Lower leg skin (tissue), 4 donors: ENCODE measurements at regions not wholly inside any gene's neighbourhood (a gene's known extent, or its start where the extent isn't known, plus 50 kb on each side); places are given as distances from the start of the nearest gene placed in this dataset.

Source experiments
- DNase-seq, 2 donors: peaks; one replicate each; pipeline ENCODE4 v3.0.0-alpha.2; 2019; ENCODE audit warnings: low spot score in 2 of 2
- H3K4me3 ChIP-seq: fragments of 200-600 bp; sonication (generic); 2 replicates; pipeline ENCODE4 v1.5.1; 2017; ENCODE audit warnings: mild to moderate bottlenecking, low read depth; ENCODE audit not compliant: poor library complexity, severe bottlenecking
- POLR2A ChIP-seq, 2 donors: fragments of 450-650 bp; IDR thresholded peaks; one replicate each; pipeline ENCODE4 v1.6.1; 2016 to 2017; ENCODE audit warnings: antibody characterized with exemption in 2 of 2, mild to moderate bottlenecking in 1 of 2, moderate library complexity in 1 of 2
- WGBS, 2 donors: methylation state at CpG; one replicate each; pipeline ENCODE4 v1.1.5; 2018; 5-methylcytosine and 5-hydroxymethylcytosine counted together
- intact Hi-C: fragments of 100-400 bp; cut with DNase I; formaldehyde crosslinking; loops from one replicate; pipeline ENCODE4 v1.15.0; 2023; ENCODE audit warnings: low total_unique reads
- TF ChIP-seq, protein P1 (sequence below), 3 donors: fragments of 450-650 bp; IDR thresholded peaks; one replicate each; pipeline ENCODE4 v1.5.1; 2016; ENCODE audit warnings: antibody characterized with exemption in 3 of 3, mild to moderate bottlenecking in 3 of 3, moderate library complexity in 2 of 3

GRCh38 chr7:10536561-10536960, 437.1 kb upstream of the PHF14 start:
- H3K4me3 ChIP-seq: no peak overlapping the region
- no peak for DNase-seq
- intact Hi-C loops: no loop called here
- 34% methylated on average over 2 of the region's 2 CpGs for WGBS, 2 donors
- no peak for TF ChIP-seq POLR2A (IDR thresholded peaks at IDR 0.05)
- TF ChIP-seq, protein P1, sequence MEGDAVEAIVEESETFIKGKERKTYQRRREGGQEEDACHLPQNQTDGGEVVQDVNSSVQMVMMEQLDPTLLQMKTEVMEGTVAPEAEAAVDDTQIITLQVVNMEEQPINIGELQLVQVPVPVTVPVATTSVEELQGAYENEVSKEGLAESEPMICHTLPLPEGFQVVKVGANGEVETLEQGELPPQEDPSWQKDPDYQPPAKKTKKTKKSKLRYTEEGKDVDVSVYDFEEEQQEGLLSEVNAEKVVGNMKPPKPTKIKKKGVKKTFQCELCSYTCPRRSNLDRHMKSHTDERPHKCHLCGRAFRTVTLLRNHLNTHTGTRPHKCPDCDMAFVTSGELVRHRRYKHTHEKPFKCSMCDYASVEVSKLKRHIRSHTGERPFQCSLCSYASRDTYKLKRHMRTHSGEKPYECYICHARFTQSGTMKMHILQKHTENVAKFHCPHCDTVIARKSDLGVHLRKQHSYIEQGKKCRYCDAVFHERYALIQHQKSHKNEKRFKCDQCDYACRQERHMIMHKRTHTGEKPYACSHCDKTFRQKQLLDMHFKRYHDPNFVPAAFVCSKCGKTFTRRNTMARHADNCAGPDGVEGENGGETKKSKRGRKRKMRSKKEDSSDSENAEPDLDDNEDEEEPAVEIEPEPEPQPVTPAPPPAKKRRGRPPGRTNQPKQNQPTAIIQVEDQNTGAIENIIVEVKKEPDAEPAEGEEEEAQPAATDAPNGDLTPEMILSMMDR (IDR thresholded peaks at IDR 0.05): no peak

GRCh38 chr7:10537764-10538163, 435.9 kb upstream of the PHF14 start:
- WGBS, 2 donors: 65 to 69% methylated on average over 3 of the region's 3 CpGs
- no peak overlapping the region for H3K4me3 ChIP-seq
- TF ChIP-seq, protein P1 (IDR thresholded peaks at IDR 0.05): no peak
- no peak for TF ChIP-seq POLR2A (IDR thresholded peaks at IDR 0.05)
- intact Hi-C loops: no loop called here
- DNase-seq: no peak

GRCh38 chr7:10557375-10557774, 416.3 kb upstream of the PHF14 start:
- H3K4me3 ChIP-seq: no peak overlapping the region
- intact Hi-C loops: no loop called here
- no peak for DNase-seq
- no peak for TF ChIP-seq POLR2A (IDR thresholded peaks at IDR 0.05)
- TF ChIP-seq, protein P1 (IDR thresholded peaks at IDR 0.05): no peak
- WGBS, 2 donors: 90 to 97% methylated on average over 5 of the region's 5 CpGs

DNA sequence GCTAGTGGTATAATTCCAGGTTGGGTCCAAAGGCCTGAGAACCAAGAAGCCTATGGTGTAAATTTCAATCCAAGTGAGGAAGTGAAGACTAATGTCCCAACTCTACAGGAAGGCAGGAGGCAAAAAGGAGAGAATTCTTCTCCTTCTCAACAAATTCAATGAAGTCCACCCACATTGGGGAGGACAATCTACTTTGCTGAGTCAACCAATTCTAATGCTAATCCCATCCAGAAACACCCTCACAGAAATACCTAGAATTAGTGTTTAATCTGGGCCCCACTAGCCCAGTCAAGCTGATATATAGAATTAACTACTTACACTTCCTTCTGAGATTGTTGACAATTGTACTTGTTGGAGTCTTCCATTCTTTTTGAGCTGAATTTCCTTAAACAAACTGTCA, 413.2 kb upstream of the PHF14 start:
- TF ChIP-seq, protein P1 (IDR thresholded peaks at IDR 0.05): no peak
- TF ChIP-seq POLR2A (IDR thresholded peaks at IDR 0.05): no peak
- DNase-seq: no peak
- H3K4me3 ChIP-seq: no peak overlapping the region
- intact Hi-C loops: no loop called here

DNA sequence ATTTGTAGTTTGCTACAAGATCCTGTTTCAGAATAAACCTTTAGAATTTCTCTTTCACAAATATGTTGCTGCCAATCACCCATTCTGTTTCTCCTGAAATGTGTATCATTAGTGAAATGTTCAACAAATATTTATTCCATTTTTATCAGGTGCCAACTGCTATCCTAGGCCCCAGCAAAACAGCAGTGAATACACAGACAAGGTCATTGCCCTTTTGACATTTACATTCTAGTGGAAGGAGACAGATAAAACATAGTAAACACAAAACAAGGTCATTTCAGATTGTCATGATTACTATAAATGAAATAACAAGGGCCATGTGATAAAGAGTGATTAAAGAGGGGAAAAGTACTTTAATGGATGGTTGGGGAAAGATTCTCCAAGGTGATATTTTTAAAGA, 404.8 kb upstream of the PHF14 start:
- no peak overlapping the region for H3K4me3 ChIP-seq
- intact Hi-C loops: no loop called here
- TF ChIP-seq, protein P1 (IDR thresholded peaks at IDR 0.05): no peak
- TF ChIP-seq POLR2A (IDR thresholded peaks at IDR 0.05): no peak
- DNase-seq: no peak

- TF ChIP-seq, protein P1 (IDR thresholded peaks at IDR 0.05): no peak
- no peak for TF ChIP-seq POLR2A (IDR thresholded peaks at IDR 0.05)
These were observed 401.9 kb upstream of the PHF14 start for GRCh38 chr7:10571759-10572158.

More at GRCh38 chr7:10571759-10572158, 401.9 kb upstream of the PHF14 start:
- H3K4me3 ChIP-seq: no peak overlapping the region
- 17 to 23% methylated on average over 1 of the region's 1 CpG for WGBS, 2 donors
- DNase-seq: no peak
- intact Hi-C loops: no loop called here
